Central memory CD8-positive, alpha-beta T cell (primary cell): ENCODE measurements at regions not wholly inside any gene's neighbourhood (a gene's known extent, or its start where the extent isn't known, plus 50 kb on each side); places are given as distances from the start of the nearest gene placed in this dataset.

Experiments
- ATAC-seq: fragments of 150-1000 bp; cut with Tn5 transposase; replicated peaks from 2 replicates; pipeline ENCODE4 v1.10.0; 2022; ENCODE audit warnings: mild to moderate bottlenecking, moderate FRiP score, moderate number of reproducible peaks; ENCODE audit not compliant: poor library complexity, severe bottlenecking; ENCODE audit errors: extremely low read depth
- DNase-seq, 2 donors: peaks; one replicate each; pipeline ENCODE4 v3.0.0; 2021; ENCODE audit warnings: low spot score in 2 of 2
- H3K27ac Mint-ChIP-seq: one replicate; pipeline ENCODE4 v1.8.0; 2022; ENCODE audit warnings: low read depth, mild to moderate bottlenecking, moderate library complexity, mixed read lengths
- H3K27me3 Mint-ChIP-seq: one replicate; pipeline ENCODE4 v1.8.0; 2022; ENCODE audit warnings: mixed read lengths
- H3K36me3 Mint-ChIP-seq: one replicate; pipeline ENCODE4 v1.8.0; 2022; ENCODE audit warnings: mild to moderate bottlenecking, moderate library complexity, mixed read lengths; ENCODE audit not compliant: insufficient read depth
- H3K4me1 Mint-ChIP-seq: one replicate; pipeline ENCODE4 v1.8.0; 2022; ENCODE audit warnings: mixed read lengths
- H3K4me3 Mint-ChIP-seq: one replicate; pipeline ENCODE4 v1.8.0; 2022; ENCODE audit warnings: mild to moderate bottlenecking, moderate library complexity, mixed read lengths
- H3K9me3 Mint-ChIP-seq: one replicate; pipeline ENCODE4 v1.8.0; 2022; ENCODE audit warnings: mixed read lengths

DNA sequence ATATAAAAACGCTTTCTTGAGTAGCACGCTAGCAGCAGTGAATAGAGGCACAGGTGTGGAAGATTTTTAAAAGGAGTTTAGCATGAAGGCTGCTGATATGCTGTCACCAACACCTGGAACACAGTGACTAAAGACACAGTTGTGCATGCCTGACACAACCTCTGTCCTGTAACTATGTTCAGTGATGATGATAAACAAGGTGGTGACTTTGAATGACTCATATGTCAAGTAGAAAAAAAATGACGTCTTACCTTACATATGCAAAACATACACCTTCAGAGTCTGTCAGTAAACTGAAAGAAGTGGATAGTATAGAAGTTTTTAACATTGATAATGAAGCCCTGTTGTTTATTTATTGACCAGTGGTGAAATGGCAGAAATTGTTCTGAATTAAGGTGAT is 66.2 kb upstream of the ADCY2 start:
- H3K9me3 Mint-ChIP-seq: peaks cover 20% of the 10 kb centered on the region
- H3K4me1 Mint-ChIP-seq: no peaks in the 10 kb centered on the region
- H3K27ac Mint-ChIP-seq: no peak overlapping the region
- H3K36me3 Mint-ChIP-seq: no peaks in the 10 kb centered on the region
- no peak overlapping the region for H3K4me3 Mint-ChIP-seq
- no peaks in the 10 kb centered on the region for H3K27me3 Mint-ChIP-seq
- DNase-seq (no peak), ATAC-seq (no peak)

DNA sequence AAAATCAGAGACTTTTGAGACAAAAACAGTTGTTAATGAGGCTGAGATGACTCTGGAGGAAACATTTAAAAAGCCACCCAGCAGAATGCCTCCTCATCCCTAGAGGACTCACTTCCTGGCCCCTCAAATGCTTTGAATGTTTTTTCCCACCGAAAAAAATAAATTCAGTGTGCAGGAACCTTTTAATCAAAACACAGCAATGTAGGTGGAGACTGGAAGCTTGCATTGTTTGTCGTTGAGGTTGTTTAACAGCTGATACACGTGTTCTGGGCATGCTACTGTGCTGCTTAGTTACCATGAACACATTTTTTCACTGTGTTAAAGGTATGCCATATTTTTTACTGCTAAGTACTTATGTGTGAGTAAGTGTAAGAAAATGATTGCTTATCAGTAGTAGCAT is 65.7 kb upstream of the ADCY2 start:
- Mint-ChIP-seq H3K27ac (no peak overlapping the region), H3K4me1 (no peaks in the 10 kb centered on the region), H3K27me3 (no peaks in the 10 kb centered on the region), H3K9me3 (peaks cover 23% of the 10 kb centered on the region), H3K4me3 (no peak overlapping the region), H3K36me3 (no peaks in the 10 kb centered on the region)
- DNase-seq (no peak), ATAC-seq (no peak)

DNA sequence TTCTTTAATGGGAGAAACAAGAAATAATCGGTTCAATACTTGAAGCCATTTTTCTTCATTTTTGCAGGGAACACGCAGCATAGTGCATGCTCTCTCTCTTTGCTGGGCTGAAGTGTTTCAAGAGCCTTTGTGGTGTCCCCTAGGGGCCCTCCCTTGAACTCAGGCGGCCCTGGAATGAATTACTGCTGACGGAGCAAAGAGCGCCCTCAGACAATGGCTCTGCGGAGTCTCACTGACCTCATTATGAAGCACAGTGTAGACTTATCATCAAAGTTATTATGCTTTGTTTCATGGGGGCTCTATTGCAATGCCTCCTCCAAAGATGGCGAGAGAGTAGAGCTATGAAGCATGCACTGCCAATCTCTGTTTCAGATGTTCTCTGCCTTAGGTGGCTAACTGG is 64.8 kb upstream of the ADCY2 start:
- Mint-ChIP-seq H3K36me3 (no peaks in the 10 kb centered on the region), H3K4me1 (no peaks in the 10 kb centered on the region), H3K27me3 (no peaks in the 10 kb centered on the region), H3K4me3 (no peak overlapping the region), H3K27ac (no peak overlapping the region), H3K9me3 (peaks cover 23% of the 10 kb centered on the region)
- ATAC-seq (no peak), DNase-seq (no peak)
